Neural cell (in vitro differentiated cells): ENCODE measurements at regions not wholly inside any gene's neighbourhood (a gene's known extent, or its start where the extent isn't known, plus 50 kb on each side); places are given as distances from the start of the nearest gene placed in this dataset.

Experiments
- EP300 ChIP-seq: fragments of 450-650 bp; conservative IDR thresholded peaks from 2 replicates; pipeline ENCODE4 v1.6.1; 2014; ENCODE audit warnings: antibody characterized with exemption, mild to moderate bottlenecking, moderate library complexity; ENCODE audit not compliant: poor library complexity, severe bottlenecking
- EZH2 ChIP-seq: fragments of 200-600, 300-800 bp; shearing (Covaris generic), sonication (generic); IDR thresholded peaks from 2 replicates; pipeline ENCODE4 v1.6.1; 2014; ENCODE audit warnings: antibody characterized with exemption, low read length, borderline replicate concordance, mild to moderate bottlenecking; ENCODE audit not compliant: insufficient read depth, poor library complexity, severe bottlenecking
- MXI1 ChIP-seq: fragments of 450-650 bp; conservative IDR thresholded peaks from 2 replicates; pipeline ENCODE4 v1.6.1; 2014; ENCODE audit warnings: antibody characterized with exemption, mild to moderate bottlenecking; ENCODE audit not compliant: poor library complexity, severe bottlenecking
- POLR2AphosphoS5 ChIP-seq: IDR thresholded peaks from 2 replicates; pipeline ENCODE4 v1.6.1; 2012
- RAD21 ChIP-seq: fragments of 450-650 bp; conservative IDR thresholded peaks from 2 replicates; pipeline ENCODE4 v1.6.1; 2014; ENCODE audit warnings: antibody characterized with exemption, mild to moderate bottlenecking, moderate library complexity
- SMC3 ChIP-seq: fragments of 450-650 bp; conservative IDR thresholded peaks from 2 replicates; pipeline ENCODE4 v1.6.1; 2014; ENCODE audit warnings: antibody characterized with exemption, mild to moderate bottlenecking, moderate library complexity; ENCODE audit not compliant: poor library complexity
- TAF1 ChIP-seq: IDR thresholded peaks from 2 replicates; pipeline ENCODE4 v1.6.1; 2012; ENCODE audit warnings: low read depth
- TF ChIP-seq, protein P1 (sequence below): fragments of 450-650 bp; IDR thresholded peaks from 2 replicates; pipeline ENCODE4 v1.5.1; 2014; ENCODE audit warnings: antibody characterized with exemption, mild to moderate bottlenecking, moderate library complexity; ENCODE audit not compliant: poor library complexity, severe bottlenecking
- TF ChIP-seq, protein P2 (sequence below): IDR thresholded peaks from 2 replicates; pipeline ENCODE4 v1.6.1; 2012; ENCODE audit warnings: borderline replicate concordance

DNA sequence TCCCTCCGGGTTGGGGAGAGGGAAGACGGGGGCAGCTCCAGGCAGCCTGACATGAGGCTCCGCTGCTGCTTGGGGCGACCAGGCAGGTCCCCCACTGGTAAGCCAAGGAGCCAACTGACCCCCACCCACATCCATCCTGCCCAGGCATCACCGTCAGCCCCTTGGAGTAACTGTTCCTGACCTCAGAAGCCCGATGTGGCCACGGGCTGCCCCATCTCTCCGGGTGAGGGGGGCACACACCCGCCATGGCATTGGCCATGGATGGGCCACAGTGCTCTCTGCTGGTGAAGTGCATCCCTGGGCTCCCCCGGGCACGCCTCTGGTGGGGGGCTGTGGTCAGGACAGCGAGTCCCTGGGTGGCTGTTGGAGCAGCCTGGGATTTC lies 100.0 kb downstream of the CRYAA start:
- TF ChIP-seq, protein P1, sequence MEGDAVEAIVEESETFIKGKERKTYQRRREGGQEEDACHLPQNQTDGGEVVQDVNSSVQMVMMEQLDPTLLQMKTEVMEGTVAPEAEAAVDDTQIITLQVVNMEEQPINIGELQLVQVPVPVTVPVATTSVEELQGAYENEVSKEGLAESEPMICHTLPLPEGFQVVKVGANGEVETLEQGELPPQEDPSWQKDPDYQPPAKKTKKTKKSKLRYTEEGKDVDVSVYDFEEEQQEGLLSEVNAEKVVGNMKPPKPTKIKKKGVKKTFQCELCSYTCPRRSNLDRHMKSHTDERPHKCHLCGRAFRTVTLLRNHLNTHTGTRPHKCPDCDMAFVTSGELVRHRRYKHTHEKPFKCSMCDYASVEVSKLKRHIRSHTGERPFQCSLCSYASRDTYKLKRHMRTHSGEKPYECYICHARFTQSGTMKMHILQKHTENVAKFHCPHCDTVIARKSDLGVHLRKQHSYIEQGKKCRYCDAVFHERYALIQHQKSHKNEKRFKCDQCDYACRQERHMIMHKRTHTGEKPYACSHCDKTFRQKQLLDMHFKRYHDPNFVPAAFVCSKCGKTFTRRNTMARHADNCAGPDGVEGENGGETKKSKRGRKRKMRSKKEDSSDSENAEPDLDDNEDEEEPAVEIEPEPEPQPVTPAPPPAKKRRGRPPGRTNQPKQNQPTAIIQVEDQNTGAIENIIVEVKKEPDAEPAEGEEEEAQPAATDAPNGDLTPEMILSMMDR, result no peak
- TF ChIP-seq RAD21 (no peak), TAF1 (no peak), EP300 (no peak), SMC3 (no peak), POLR2AphosphoS5 (no peak), MXI1 (no peak), EZH2 (no peak)
- TF ChIP-seq, protein P2, sequence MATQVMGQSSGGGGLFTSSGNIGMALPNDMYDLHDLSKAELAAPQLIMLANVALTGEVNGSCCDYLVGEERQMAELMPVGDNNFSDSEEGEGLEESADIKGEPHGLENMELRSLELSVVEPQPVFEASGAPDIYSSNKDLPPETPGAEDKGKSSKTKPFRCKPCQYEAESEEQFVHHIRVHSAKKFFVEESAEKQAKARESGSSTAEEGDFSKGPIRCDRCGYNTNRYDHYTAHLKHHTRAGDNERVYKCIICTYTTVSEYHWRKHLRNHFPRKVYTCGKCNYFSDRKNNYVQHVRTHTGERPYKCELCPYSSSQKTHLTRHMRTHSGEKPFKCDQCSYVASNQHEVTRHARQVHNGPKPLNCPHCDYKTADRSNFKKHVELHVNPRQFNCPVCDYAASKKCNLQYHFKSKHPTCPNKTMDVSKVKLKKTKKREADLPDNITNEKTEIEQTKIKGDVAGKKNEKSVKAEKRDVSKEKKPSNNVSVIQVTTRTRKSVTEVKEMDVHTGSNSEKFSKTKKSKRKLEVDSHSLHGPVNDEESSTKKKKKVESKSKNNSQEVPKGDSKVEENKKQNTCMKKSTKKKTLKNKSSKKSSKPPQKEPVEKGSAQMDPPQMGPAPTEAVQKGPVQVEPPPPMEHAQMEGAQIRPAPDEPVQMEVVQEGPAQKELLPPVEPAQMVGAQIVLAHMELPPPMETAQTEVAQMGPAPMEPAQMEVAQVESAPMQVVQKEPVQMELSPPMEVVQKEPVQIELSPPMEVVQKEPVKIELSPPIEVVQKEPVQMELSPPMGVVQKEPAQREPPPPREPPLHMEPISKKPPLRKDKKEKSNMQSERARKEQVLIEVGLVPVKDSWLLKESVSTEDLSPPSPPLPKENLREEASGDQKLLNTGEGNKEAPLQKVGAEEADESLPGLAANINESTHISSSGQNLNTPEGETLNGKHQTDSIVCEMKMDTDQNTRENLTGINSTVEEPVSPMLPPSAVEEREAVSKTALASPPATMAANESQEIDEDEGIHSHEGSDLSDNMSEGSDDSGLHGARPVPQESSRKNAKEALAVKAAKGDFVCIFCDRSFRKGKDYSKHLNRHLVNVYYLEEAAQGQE, result no peak
